LNCAP (cell line): ENCODE measurements at regions not wholly inside any gene's neighbourhood (a gene's known extent, or its start where the extent isn't known, plus 50 kb on each side); places are given as distances from the start of the nearest gene placed in this dataset.

Source experiments
- TF ChIP-seq, protein P1 (sequence below): fragments of 450-650 bp; IDR thresholded peaks from 2 replicates; pipeline ENCODE4 v1.5.1; 2017; ENCODE audit warnings: mild to moderate bottlenecking

DNA sequence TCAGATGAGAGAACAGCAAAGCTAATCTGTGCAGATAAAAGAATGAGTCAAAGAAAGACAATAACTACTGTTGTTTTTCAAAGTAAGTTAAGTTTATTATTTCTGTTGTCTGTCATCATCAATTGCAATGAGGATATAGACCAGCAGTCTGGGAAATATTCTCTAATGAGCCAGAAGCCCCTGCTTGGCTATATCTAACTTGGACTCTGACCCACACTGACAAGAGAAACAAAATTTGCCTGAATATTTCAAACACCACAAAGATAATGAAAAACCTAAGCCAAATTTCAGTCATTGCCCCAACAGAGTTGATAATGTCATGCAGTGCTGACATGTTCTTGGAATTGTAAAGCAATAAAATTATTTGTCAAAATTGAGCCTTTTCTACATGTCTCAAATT is 115.0 kb upstream of the PRDX4 start:
- TF ChIP-seq, protein P1, sequence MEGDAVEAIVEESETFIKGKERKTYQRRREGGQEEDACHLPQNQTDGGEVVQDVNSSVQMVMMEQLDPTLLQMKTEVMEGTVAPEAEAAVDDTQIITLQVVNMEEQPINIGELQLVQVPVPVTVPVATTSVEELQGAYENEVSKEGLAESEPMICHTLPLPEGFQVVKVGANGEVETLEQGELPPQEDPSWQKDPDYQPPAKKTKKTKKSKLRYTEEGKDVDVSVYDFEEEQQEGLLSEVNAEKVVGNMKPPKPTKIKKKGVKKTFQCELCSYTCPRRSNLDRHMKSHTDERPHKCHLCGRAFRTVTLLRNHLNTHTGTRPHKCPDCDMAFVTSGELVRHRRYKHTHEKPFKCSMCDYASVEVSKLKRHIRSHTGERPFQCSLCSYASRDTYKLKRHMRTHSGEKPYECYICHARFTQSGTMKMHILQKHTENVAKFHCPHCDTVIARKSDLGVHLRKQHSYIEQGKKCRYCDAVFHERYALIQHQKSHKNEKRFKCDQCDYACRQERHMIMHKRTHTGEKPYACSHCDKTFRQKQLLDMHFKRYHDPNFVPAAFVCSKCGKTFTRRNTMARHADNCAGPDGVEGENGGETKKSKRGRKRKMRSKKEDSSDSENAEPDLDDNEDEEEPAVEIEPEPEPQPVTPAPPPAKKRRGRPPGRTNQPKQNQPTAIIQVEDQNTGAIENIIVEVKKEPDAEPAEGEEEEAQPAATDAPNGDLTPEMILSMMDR: no peak

DNA sequence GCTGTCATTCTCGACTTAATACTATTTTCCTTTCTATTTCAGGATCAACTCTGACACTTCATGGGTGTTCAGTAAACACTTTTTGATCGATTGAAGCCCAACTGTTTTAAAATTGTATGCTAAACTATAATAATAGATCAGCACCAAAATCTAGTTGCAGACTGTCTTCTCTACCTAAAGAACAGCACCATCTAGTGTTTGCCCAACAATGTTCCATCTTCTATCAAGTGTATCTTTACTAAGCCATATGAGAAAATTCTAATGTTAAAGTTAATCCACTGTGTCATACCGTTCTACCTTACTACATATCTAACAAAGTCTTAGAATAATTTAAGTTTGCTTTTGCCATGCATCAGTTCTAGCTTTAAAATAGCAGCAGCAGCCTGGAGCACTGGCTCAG is 113.0 kb upstream of the PRDX4 start:
- TF ChIP-seq, protein P1: peak; percentile 47

DNA sequence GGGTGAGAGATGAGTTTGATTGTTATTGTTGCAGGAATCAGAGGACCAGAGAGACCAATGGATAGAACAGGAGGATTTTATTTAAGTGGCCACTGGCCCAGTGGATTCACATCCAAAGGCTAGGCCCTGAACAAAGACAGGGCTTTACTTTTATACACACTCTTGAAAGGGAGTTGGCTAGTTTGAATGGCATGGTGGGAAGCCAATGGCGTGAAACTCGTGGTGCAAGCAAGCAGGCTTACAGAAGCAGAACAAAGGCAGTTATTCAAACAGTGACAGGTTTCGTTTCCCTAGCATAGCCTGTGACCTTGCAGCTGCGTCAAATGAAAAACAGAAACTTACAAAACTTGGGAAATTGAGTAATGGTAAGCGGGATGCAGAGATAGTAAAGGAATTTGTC is 110.2 kb upstream of the PRDX4 start:
- TF ChIP-seq, protein P1: no peak

DNA sequence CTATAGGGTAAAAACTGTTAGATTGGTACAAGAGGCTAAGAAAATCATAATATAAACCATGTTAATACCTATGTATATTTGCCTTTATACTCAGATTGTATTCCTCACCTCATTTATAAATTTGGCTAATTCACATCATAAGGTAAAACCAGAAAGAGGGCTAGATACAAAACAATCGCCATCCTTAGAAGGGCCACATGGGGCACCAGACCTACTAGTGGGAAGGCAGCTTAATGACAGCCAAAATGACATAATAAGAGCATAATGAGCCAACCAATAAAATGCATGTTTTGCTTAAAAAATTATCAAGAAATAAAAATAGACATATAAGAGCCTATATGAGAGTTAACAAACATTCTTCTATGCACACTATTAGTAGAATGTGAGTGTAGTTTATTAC is 107.3 kb upstream of the PRDX4 start:
- TF ChIP-seq, protein P1: no peak

DNA sequence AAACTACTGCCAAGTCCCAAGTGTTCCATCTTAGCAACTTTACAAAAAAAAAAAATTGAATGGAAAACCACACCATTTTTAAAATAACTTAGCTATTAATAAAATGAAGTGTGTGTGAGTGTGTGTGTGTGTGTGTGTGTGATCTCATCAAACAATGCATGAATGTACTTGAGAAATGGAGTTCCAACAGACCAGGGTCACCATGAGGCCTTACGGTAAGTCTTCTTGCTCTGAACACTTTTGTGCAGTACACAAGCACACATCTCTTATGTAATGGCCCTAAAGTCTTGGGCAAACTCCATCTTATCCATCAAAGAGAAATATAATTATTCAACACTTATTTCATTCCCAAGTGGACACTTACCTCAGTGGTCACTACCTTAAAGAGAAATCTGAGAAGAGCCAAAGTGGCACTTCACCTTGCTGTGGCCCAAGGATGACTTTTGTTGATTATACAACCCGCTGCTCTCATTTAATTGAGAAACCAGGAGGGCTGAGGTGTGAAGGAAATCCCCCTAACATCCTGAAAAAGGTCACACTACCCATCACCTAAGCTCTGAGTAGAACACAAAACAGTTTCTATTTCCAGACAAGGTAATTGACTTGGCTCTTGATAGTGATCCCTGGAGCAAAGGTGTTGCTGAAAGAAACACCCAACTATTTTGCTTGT is 96.5 kb upstream of the PRDX4 start:
- TF ChIP-seq, protein P1: no peak

DNA sequence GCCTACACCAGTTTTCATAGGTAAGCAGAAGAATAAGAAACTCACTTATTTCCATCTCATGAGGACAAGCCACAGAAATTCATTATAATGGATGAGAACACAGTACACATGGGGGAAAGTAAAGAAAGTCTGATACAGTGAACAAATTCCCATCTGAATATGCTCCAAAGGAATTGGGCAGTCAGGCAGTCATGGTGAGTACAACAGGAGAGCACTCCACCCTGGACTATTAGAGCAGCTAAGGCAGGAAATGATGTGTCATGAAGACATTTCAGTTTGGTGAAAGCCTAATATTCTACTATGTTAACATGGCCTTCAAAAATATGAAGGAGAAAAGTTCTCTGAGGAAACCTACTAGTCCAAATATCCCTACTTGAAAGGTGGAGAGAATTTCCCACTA is 92.0 kb upstream of the PRDX4 start:
- TF ChIP-seq, protein P1: no peak

DNA sequence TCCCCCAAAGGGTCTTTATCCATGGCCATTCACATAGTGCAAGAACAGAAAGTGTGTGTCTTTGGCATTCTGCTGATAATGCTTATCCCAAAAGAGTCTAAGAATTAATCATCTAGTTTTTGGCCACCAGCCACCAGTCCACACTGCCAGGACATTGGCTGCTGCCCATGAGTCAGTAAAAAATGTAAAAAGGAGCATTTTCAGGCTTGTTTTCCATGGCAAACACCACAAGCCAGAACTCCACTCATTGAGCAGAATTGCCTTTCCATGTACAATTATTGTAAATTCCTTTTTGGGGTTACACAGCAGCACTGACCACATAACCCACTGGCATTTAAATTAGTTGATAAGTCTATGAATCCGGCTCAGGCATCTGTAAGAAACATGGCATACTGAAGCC is 89.2 kb upstream of the PRDX4 start:
- TF ChIP-seq, protein P1: no peak

DNA sequence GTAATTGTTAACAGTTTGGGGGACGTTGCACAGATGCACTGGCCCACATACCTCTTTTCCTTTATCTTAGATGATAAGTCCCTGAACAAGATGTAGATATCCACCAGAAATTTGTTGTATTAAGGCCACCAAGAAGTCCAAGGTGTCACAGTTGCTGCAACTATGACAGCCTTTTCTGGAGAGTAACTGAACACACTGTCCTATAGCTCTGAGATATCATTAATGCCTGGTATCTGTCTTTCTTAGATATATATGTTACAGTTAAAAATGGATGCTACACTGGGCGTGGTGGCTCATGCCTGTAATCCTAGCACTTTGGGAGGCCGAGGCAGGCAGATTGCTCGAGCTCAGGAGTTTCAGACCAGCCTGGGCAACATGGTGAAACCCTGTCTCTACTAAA is 77.8 kb upstream of the PRDX4 start:
- TF ChIP-seq, protein P1: no peak
